SK-N-SH treated with all-trans-retinoic acid at 6 μM for 48 hours (cell line): ENCODE measurements at regions not wholly inside any gene's neighbourhood (a gene's known extent, or its start where the extent isn't known, plus 50 kb on each side); places are given as distances from the start of the nearest gene placed in this dataset.

Experiments
- ATAC-seq: fragments of 200-7000 bp; cut with Tn5 transposase; 3 replicates; pipeline ENCODE4 v1.9.1; 2020; ENCODE audit warnings: mild to moderate bottlenecking, moderate library complexity
- ARNTL ChIP-seq: fragments of 450-650 bp; formaldehyde crosslinking; IDR thresholded peaks from 2 replicates; pipeline ENCODE4 v1.5.0; 2020; ENCODE audit warnings: low read depth, mild to moderate bottlenecking, moderate library complexity, borderline replicate concordance
- BACH2 ChIP-seq: fragments of 250-450 bp; sonication (Bioruptor Pico); IDR thresholded peaks from 2 replicates; pipeline ENCODE4 v1.9.0; 2021; ENCODE audit warnings: mild to moderate bottlenecking, borderline replicate concordance
- CSDC2 ChIP-seq: fragments of 250-450 bp; sonication (Bioruptor Pico); IDR thresholded peaks from 2 replicates; pipeline ENCODE4 v1.5.0; 2020; ENCODE audit warnings: mild to moderate bottlenecking, moderate library complexity
- CSRNP3 ChIP-seq: fragments of 250-450 bp; sonication (Bioruptor Pico); IDR thresholded peaks from 2 replicates; pipeline ENCODE4 v1.5.1; 2021; ENCODE audit warnings: mild to moderate bottlenecking, moderate library complexity
- GLIS3 ChIP-seq: fragments of 250-450 bp; sonication (Bioruptor Pico); IDR thresholded peaks from 2 replicates; pipeline ENCODE4 v1.5.0; 2020; ENCODE audit warnings: mild to moderate bottlenecking, moderate library complexity
- ISL1 ChIP-seq: fragments of 250-450 bp; sonication (Bioruptor Pico); IDR thresholded peaks from 2 replicates; pipeline ENCODE4 v2.1.2; 2022; ENCODE audit warnings: mild to moderate bottlenecking, moderate library complexity
- OSR1 ChIP-seq: fragments of 250-450 bp; sonication (Bioruptor Pico); IDR thresholded peaks from 2 replicates; pipeline ENCODE4 v1.8.0; 2022; ENCODE audit warnings: moderate library complexity, mild to moderate bottlenecking, inconsistent platforms
- POU6F1 ChIP-seq: fragments of 250-450 bp; sonication (Bioruptor Pico); IDR thresholded peaks from 2 replicates; pipeline ENCODE4 v1.8.0; 2021; ENCODE audit warnings: low read depth, mild to moderate bottlenecking, moderate library complexity, borderline replicate concordance
- PPARA ChIP-seq: fragments of 250-450 bp; sonication (Bioruptor Pico); IDR thresholded peaks from 2 replicates; pipeline ENCODE4 v1.5.0; 2020; ENCODE audit warnings: mild to moderate bottlenecking, borderline replicate concordance
- SNAI2 ChIP-seq: fragments of 250-450 bp; sonication (Bioruptor Pico); IDR thresholded peaks from 2 replicates; pipeline ENCODE4 v1.5.0; 2020; ENCODE audit warnings: mild to moderate bottlenecking, moderate library complexity
- TCF4 ChIP-seq: fragments of 250-450 bp; sonication (Bioruptor Pico); IDR thresholded peaks from 2 replicates; pipeline ENCODE4 v1.8.0; 2021; ENCODE audit warnings: mild to moderate bottlenecking, moderate library complexity, borderline replicate concordance
- TOX ChIP-seq: fragments of 250-450 bp; sonication (Bioruptor Pico); IDR thresholded peaks from 2 replicates; pipeline ENCODE4 v1.8.0; 2021; ENCODE audit warnings: mild to moderate bottlenecking, moderate library complexity, borderline replicate concordance
- TSHZ2 ChIP-seq: fragments of 250-450 bp; sonication (Bioruptor Pico); IDR thresholded peaks from 2 replicates; pipeline ENCODE4 v1.5.0; 2020; ENCODE audit warnings: mild to moderate bottlenecking, moderate library complexity
- ZC3H10 ChIP-seq: fragments of 250-450 bp; sonication (Bioruptor Pico); IDR thresholded peaks from 2 replicates; pipeline ENCODE4 v1.5.1; 2021; ENCODE audit warnings: mild to moderate bottlenecking, moderate library complexity
- ZFP3 ChIP-seq: fragments of 250-450 bp; sonication (Bioruptor Pico); IDR thresholded peaks from 2 replicates; pipeline ENCODE4 v1.5.0; 2020; ENCODE audit warnings: mild to moderate bottlenecking, moderate library complexity
- ZFP30 ChIP-seq: fragments of 450-650 bp; formaldehyde crosslinking; IDR thresholded peaks from 2 replicates; pipeline ENCODE4 v1.5.0; 2022; ENCODE audit warnings: mild to moderate bottlenecking, moderate library complexity
- ZNF565 ChIP-seq: fragments of 450-650 bp; formaldehyde crosslinking; conservative IDR thresholded peaks from 2 replicates; pipeline ENCODE4 v1.5.0; 2020; ENCODE audit warnings: low read depth, mild to moderate bottlenecking, moderate library complexity
- ZNF70 ChIP-seq: fragments of 450-650 bp; formaldehyde crosslinking; IDR thresholded peaks from 2 replicates; pipeline ENCODE4 v1.5.0; 2020; ENCODE audit warnings: mild to moderate bottlenecking, moderate library complexity
- TF ChIP-seq, protein P1 (sequence below): fragments of 250-450 bp; sonication (Bioruptor Pico); IDR thresholded peaks from 2 replicates; pipeline ENCODE4 v1.5.1; 2020; ENCODE audit warnings: low read depth, mild to moderate bottlenecking, moderate library complexity
- TF ChIP-seq, protein P2 (sequence below): fragments of 250-450 bp; sonication (Bioruptor Pico); IDR thresholded peaks from 2 replicates; pipeline ENCODE4 v1.8.0; 2020; ENCODE audit warnings: mild to moderate bottlenecking, moderate library complexity, borderline replicate concordance

DNA sequence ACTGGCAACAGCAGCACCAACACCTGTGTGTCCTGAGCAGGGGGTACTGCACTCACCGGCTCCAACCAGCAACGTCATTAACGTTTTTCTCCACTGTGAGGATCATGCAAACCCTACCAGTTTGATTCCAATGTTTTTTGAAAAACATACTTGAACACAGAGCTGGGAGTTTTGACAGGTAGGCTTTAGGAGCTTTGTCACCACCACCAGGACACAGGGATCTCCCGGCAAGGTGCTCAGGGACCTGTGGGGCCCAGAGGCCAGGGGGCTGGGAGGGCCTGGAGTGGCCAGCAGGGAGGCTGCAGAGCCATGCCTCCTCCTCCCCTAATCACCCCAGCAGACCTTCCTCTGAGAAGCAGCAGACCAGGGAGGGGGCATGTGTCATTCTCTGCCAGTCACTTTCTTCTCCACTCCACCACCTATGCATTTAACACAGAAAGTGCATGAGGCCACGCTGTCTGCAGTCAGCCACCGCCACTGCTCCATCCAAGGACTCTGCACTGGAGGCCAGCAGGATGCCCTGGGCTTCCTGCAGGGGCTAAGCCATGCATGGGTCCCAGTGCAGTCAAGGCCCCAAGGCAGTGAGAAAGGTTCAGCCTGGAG, 768.2 kb downstream of the KCNJ18 start (continued):
- TF ChIP-seq ZNF70 (CRISPR knock-in tag), result no peak
- TF ChIP-seq ZNF565, result no peak
- TF ChIP-seq TCF4 (CRISPR knock-in tag), result no peak
- TF ChIP-seq GLIS3, result no peak
- TF ChIP-seq, all 23 proteins: peak for 0

DNA sequence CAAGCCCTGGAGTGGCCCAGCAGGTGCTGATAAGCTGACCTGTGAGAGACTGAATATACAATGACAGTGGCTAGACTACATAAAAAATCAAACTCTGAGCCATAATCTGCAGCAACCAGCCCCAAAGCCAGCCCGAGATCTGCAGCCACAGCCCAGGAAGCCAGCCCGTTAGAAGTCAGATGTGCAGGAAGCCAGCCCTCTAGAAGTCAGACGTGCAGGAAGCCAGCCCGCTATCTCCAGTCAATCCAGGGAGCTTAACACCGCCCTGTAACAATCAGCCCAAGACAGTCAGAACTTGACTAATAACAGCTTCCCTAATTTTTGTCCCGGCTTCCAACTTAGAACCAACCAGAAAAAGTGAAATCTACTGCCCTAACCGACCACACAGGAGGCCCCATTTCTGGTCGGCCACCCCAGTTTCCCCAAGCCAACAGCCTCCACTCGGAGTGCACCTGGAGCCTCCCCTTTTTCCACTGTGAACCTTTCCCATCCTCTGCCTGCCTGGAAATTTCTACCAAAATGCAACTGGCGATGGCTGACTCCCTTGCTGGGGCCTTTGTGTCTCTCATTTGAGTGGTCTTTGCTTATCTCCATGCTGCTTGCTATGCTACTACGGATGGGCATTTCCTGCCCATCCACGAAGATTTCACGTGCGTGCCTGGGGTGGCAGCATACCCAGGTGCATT, 769.3 kb downstream of the KCNJ18 start:
- TF ChIP-seq BACH2 (no peak), ARNTL (CRISPR knock-in tag) (no peak), OSR1 (CRISPR knock-in tag) (no peak), TOX (CRISPR knock-in tag) (no peak), ISL1 (CRISPR knock-in tag) (no peak), PPARA (CRISPR knock-in tag) (no peak), GLIS3 (no peak), ZFP3 (CRISPR knock-in tag) (no peak)
- TF ChIP-seq, protein P1, sequence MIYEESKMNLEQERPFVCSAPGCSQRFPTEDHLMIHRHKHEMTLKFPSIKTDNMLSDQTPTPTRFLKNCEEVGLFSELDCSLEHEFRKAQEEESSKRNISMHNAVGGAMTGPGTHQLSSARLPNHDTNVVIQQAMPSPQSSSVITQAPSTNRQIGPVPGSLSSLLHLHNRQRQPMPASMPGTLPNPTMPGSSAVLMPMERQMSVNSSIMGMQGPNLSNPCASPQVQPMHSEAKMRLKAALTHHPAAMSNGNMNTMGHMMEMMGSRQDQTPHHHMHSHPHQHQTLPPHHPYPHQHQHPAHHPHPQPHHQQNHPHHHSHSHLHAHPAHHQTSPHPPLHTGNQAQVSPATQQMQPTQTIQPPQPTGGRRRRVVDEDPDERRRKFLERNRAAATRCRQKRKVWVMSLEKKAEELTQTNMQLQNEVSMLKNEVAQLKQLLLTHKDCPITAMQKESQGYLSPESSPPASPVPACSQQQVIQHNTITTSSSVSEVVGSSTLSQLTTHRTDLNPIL (CRISPR knock-in tag), result no peak
- TF ChIP-seq, protein P2, sequence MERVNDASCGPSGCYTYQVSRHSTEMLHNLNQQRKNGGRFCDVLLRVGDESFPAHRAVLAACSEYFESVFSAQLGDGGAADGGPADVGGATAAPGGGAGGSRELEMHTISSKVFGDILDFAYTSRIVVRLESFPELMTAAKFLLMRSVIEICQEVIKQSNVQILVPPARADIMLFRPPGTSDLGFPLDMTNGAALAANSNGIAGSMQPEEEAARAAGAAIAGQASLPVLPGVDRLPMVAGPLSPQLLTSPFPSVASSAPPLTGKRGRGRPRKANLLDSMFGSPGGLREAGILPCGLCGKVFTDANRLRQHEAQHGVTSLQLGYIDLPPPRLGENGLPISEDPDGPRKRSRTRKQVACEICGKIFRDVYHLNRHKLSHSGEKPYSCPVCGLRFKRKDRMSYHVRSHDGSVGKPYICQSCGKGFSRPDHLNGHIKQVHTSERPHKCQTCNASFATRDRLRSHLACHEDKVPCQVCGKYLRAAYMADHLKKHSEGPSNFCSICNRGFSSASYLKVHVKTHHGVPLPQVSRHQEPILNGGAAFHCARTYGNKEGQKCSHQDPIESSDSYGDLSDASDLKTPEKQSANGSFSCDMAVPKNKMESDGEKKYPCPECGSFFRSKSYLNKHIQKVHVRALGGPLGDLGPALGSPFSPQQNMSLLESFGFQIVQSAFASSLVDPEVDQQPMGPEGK (CRISPR knock-in tag), result no peak
- ATAC-seq, result no peak

GRCh38 chr17:22462461-22462860, 770.1 kb downstream of the KCNJ18 start:
- no peak for TF ChIP-seq ZNF70 (CRISPR knock-in tag)
- TF ChIP-seq, protein P1 (CRISPR knock-in tag), result no peak
- TF ChIP-seq ZFP3 (CRISPR knock-in tag), result no peak
- no peak for TF ChIP-seq CSRNP3 (CRISPR knock-in tag)
- no peak for TF ChIP-seq POU6F1 (CRISPR knock-in tag)
- no peak for TF ChIP-seq CSDC2 (CRISPR knock-in tag)
- TF ChIP-seq TCF4 (CRISPR knock-in tag), result no peak
- TF ChIP-seq ZNF565, result no peak
- TF ChIP-seq BACH2, result no peak
- no peak for TF ChIP-seq SNAI2 (CRISPR knock-in tag)
- TF ChIP-seq ZFP30, result no peak
- TF ChIP-seq OSR1 (CRISPR knock-in tag), result no peak
- TF ChIP-seq PPARA (CRISPR knock-in tag), result no peak
- TF ChIP-seq, all 23 proteins: peak for 0
- no peak for ATAC-seq

GRCh38 chr17:22463110-22463850, 771.0 kb downstream of the KCNJ18 start:
- no peak for ATAC-seq
- TF ChIP-seq ZNF565, result no peak
- no peak for TF ChIP-seq ZNF70 (CRISPR knock-in tag)
- TF ChIP-seq BACH2, result no peak
- TF ChIP-seq ZC3H10, result no peak
- TF ChIP-seq OSR1 (CRISPR knock-in tag), result no peak
- TF ChIP-seq PPARA (CRISPR knock-in tag), result no peak
- no peak for TF ChIP-seq GLIS3
- TF ChIP-seq, protein P1 (CRISPR knock-in tag), result no peak
- no peak for TF ChIP-seq ZFP30
- no peak for TF ChIP-seq TSHZ2 (CRISPR knock-in tag)
- no peak for TF ChIP-seq ARNTL (CRISPR knock-in tag)
